HG02798 (cell line): ENCODE measurements at regions not wholly inside any gene's neighbourhood (a gene's known extent, or its start where the extent isn't known, plus 50 kb on each side); places are given as distances from the start of the nearest gene placed in this dataset.

ENCODE experiments used
- ATAC-seq: cut with Tn5 transposase; IDR thresholded peaks from one replicate; pipeline ENCODE4 v1.9.1; 2021; ENCODE audit warnings: mild to moderate bottlenecking; ENCODE audit not compliant: unreplicated experiment, poor library complexity

- ATAC-seq = no peak
Measured at GRCh38 chr5:152953788-152954483, 536.5 kb upstream of the GRIA1 start.

- ATAC-seq = no peak
Measured at GRCh38 chr5:152956943-152957613, 533.4 kb upstream of the GRIA1 start.

DNA sequence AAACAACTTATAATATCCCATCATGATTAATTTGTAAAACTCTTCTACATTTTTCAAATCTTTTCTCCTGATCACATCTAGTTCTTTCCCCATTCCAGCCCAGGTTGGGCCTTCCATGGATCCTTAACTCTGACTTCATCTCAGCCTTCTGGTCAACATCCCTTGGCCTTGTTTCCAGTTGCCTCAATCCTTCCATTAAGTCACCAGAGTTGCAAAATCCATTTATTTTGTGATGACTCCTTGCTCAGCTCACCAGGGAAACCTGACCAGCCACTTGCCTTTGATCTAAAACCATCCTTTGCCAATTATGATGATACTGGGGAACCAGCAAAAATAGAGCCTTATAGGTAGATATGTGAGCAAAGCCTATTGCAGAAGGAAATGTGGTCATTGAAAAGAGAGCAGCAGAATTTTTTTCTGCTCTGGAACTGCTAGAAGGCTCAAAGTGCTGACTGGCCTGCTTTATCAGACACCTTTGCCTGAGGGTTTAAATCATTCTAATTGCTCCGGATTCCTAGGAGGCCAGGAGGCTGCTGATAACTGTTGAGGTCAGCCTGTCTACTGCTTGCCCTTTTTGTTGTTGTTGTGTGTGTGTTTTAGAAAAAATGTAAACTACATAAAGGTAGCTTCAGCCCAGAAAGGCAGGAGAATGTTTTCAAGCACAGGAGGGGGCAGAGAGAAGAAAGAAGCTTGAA lies 512.2 kb upstream of the GRIA1 start:
- ATAC-seq = no peak

- no peak for ATAC-seq
Measured at GRCh38 chr5:152987131-152987530, 503.3 kb upstream of the GRIA1 start.

GRCh38 chr5:152990217-152990616 lies 500.3 kb upstream of the GRIA1 start:
- ATAC-seq = no peak

DNA sequence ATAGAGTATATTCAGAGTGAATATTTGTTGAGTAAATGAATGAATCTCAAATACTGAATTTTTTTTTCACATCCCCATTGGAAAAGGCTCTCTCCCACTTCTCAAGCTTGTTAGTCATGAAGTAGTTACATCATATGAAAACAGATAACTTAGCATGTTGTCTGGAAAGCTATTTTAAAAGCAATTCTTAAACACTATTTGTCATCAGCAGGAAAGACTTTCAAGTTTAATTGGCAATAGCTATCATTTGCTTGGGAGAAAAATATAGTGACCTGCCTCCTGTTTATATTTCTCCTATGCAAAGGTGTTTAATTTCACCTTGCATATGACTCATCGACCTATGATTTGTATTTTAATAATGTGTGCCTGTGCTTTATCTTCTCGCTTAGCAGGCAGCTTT lies 499.8 kb upstream of the GRIA1 start:
- ATAC-seq = no peak

GRCh38 chr5:152994033-152994680 lies 496.3 kb upstream of the GRIA1 start:
- ATAC-seq = no peak

- ATAC-seq = no peak
Measured at GRCh38 chr5:152995214-152995725, 495.2 kb upstream of the GRIA1 start.

- no peak for ATAC-seq
Measured at GRCh38 chr5:153005711-153006110, 484.8 kb upstream of the GRIA1 start.

- ATAC-seq = no peak
Measured at GRCh38 chr5:153006681-153007080, 483.8 kb upstream of the GRIA1 start.

- no peak for ATAC-seq
Measured at GRCh38 chr5:153014194-153014593, 476.3 kb upstream of the GRIA1 start.

GRCh38 chr5:153018121-153018520 lies 472.3 kb upstream of the GRIA1 start:
- ATAC-seq = no peak

GRCh38 chr5:153030755-153031725 lies 459.4 kb upstream of the GRIA1 start:
- ATAC-seq = no peak

- no peak for ATAC-seq
Measured at GRCh38 chr5:153039501-153039900, 451.0 kb upstream of the GRIA1 start.

- ATAC-seq = no peak
Measured at GRCh38 chr5:153043886-153044285, 446.6 kb upstream of the GRIA1 start.

DNA sequence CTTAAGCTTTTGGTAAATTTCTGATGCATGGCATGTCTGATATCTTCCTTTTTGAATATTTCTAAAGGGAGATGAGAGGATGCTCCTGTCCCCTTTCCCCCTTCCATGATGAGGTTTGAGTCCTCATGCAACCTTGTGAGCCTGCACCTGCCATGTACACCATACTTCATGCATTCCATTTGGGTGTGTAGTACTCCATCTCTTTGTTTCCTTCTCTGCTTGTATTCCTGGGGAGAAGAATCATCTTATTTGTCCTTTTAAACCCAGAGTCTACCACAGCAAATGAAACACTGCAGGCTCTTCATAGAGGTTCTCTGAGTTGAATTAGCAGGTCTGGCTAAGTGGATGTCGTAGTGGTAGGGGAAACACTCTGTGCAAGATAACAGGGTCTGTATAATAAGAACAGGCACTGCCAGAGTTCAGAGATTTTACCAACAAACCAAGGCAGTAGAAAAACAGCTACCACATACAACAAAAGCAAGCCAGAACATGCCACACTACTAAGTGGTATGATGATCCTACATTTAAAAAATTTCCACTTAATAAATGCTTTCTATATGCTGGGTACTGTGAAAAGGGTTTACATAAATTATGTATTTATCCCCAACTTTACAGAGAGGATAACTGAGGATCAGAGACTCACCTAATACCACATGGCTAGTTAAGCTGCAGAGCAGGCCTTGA lies 439.8 kb upstream of the GRIA1 start:
- ATAC-seq = no peak

GRCh38 chr5:153066281-153066680 lies 424.2 kb upstream of the GRIA1 start:
- ATAC-seq = no peak

DNA sequence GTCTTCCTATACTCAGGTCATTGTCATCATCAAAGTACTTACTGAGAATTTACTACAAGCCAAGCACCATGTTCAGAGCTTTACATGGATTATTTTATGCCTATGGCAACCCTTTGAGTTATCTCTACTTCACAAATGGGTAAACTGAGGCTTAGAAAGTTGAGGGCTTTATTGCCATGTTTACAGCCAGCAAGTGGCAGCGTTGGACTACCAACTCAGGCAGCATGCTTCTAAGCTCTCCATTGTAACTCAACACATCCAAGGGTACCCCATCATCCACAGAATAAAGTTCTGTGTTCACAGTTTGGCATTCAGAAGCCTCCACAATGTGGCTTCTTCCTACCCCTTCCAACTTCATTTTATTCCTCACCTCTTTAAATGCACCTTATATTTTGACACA lies 422.6 kb upstream of the GRIA1 start:
- no peak for ATAC-seq

DNA sequence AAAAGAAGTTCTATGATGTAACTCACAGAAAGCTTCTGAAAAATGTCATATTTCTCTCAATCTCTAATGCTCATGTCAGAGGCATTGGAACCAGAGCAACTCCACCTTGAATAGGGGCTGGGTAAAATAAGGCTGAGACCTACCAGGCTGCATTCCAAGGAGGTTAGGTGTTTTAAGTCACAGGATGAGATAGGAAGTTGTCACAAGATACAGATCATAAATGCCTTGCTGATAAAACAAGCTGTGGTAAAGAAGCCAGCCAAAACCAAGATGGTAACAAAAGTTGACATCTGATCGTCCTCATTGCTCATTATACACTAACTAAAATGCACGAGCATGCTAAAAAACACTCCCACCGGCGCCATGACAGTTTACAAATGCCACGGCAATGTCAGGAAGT lies 411.1 kb upstream of the GRIA1 start:
- no peak for ATAC-seq
